ENCODE measurements at regions not wholly inside any gene's neighbourhood (a gene's known extent, or its start where the extent isn't known, plus 50 kb on each side); places are given as distances from the start of the nearest gene placed in this dataset.

DNA sequence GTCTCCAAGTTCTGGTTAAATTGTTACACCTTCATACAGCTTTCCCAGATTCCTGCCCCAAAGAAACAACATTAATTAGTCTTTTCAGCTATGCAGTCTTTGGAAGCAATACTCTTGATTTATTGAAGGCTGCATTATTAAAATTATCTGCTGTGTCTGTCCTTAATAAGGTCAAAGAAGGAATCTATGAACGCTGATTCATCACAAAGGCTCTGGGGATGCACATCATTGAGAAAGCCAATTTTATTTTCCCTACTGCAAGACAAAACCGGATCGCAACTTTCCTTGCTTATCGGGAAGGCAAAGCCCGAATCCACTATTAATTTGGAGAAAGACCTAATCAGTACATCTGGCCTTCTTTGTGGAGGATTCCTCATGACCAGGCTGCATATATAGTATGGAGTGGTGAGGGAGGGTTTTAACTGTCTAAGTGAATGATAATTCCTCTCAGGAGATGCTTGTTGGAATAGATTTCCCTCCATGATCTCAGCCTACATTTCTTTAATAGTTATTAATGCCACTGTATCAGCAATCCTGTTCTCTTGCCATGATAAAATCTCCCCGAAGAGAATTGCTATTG lies 224.6 kb downstream of the PIK3C3 start:
- Histone ChIP-seq H3K9me3 (no peaks in the 10 kb centered on the region), H3K4me1 (no peaks in the 10 kb centered on the region), H3K4me3 (no peak overlapping the region), H3K36me3 (no peaks in the 10 kb centered on the region), H3K27ac (no peak overlapping the region), H3K27me3 (no peaks in the 10 kb centered on the region)
- no peak for TF ChIP-seq EP300 (IDR thresholded peaks at IDR 0.05)
- no peak for TF ChIP-seq POLR2AphosphoS5 (IDR thresholded peaks at IDR 0.05)
- TF ChIP-seq, protein P1, sequence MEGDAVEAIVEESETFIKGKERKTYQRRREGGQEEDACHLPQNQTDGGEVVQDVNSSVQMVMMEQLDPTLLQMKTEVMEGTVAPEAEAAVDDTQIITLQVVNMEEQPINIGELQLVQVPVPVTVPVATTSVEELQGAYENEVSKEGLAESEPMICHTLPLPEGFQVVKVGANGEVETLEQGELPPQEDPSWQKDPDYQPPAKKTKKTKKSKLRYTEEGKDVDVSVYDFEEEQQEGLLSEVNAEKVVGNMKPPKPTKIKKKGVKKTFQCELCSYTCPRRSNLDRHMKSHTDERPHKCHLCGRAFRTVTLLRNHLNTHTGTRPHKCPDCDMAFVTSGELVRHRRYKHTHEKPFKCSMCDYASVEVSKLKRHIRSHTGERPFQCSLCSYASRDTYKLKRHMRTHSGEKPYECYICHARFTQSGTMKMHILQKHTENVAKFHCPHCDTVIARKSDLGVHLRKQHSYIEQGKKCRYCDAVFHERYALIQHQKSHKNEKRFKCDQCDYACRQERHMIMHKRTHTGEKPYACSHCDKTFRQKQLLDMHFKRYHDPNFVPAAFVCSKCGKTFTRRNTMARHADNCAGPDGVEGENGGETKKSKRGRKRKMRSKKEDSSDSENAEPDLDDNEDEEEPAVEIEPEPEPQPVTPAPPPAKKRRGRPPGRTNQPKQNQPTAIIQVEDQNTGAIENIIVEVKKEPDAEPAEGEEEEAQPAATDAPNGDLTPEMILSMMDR (IDR thresholded peaks at IDR 0.05) = no peak
- TF ChIP-seq POLR2A (IDR thresholded peaks at IDR 0.05) = no peak
- no peak for DNase-seq
- WGBS, 2 donors = 91 to 93% methylated on average over 6 of the region's 6 CpGs
- intact Hi-C loops (cut with DNase I) = no loop called here

DNA sequence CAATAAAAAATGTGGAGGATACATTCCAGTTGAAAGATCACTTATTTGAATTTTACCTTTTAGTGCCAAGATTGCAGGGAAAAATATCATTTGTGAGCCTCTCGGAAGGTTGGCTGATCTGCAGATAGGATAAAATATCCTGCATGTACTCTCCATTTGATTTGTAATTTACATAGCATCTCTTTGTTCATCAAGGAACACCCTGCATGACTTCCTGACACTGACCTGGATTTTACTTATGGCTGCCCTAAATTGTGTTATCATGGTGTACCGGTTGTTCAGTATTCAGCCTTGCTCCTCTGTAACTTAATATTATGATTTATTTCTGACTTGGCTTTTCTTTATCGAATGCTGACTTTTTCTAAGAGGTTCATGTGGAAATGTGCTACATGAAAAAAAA lies 226.4 kb downstream of the PIK3C3 start:
- TF ChIP-seq POLR2A (IDR thresholded peaks at IDR 0.05) (no peak), EP300 (IDR thresholded peaks at IDR 0.05) (no peak)
- H3K4me1 ChIP-seq = no peaks in the 10 kb centered on the region
- no peaks in the 10 kb centered on the region for H3K9me3 ChIP-seq
- no peaks in the 10 kb centered on the region for H3K27me3 ChIP-seq
- H3K27ac ChIP-seq = no peak overlapping the region
- no peak overlapping the region for H3K4me3 ChIP-seq
- intact Hi-C loops (cut with DNase I) = no loop called here
- WGBS, 2 donors = 91 to 93% methylated on average over 3 of the region's 3 CpGs
- DNase-seq = no peak
- no peaks in the 10 kb centered on the region for H3K36me3 ChIP-seq

DNA sequence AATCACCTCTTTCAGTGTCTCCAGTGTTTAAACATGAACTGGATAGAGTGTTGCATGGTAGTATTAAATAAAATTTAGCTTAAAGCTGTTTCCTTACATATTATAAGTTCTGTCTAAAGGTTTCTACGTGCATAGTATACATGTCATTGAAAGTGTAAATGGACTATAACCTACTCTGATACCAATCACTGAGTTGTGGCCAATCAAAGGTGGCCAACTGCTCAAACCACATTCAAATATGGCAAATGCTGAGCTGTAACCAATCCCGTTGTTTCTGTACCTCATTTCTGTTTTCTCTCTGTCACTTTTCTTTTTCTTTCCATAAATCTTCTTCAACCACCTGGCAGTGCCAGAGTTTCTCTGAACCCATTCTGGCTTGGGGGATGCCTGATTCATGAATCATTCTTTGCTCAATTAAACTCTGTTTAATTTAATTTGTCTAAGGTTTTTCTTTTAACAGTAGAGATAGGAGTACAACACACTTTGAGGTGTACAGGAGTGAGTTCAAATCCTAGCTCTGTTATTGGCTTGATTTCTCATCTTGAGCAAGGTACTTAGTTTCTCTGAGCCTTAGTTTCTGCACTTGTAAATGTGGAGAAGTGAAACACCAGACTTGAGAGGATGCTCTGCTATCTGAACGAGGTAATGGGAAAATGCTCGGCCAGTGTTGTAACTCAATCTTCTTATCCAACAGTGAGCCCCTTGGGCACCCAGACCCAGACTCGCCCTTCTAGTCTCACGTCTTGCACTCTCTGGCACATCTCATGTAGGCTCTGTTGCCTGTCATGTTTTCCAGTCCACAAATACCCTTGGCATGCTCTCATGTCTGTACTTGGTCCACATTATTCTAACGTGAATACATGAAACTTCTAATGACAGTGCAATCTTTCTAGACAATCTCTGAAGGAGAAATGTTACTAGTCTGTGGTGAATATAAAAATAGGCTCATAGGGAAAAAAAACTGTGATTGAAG lies 228.0 kb downstream of the PIK3C3 start:
- Histone ChIP-seq H3K27ac (no peak overlapping the region), H3K9me3 (no peaks in the 10 kb centered on the region), H3K4me1 (no peaks in the 10 kb centered on the region), H3K36me3 (no peaks in the 10 kb centered on the region), H3K27me3 (no peaks in the 10 kb centered on the region), H3K4me3 (no peak overlapping the region)
- DNase-seq = no peak
- TF ChIP-seq POLR2AphosphoS5 (IDR thresholded peaks at IDR 0.05) = no peak
- TF ChIP-seq POLR2A (IDR thresholded peaks at IDR 0.05) = no peak
- TF ChIP-seq EP300 (IDR thresholded peaks at IDR 0.05) = no peak
- TF ChIP-seq, protein P1 (IDR thresholded peaks at IDR 0.05) = no peak
- 79 to 85% methylated on average over 7 of the region's 7 CpGs for WGBS, 2 donors
- intact Hi-C loops (cut with DNase I) = no loop called here

- H3K4me3 ChIP-seq = no peak overlapping the region
- 66 to 73% methylated on average over 4 of the region's 4 CpGs for WGBS, 2 donors
- H3K36me3 ChIP-seq = no peaks in the 10 kb centered on the region
- no peak for DNase-seq
- no peaks in the 10 kb centered on the region for H3K27me3 ChIP-seq
- TF ChIP-seq, protein P1 (IDR thresholded peaks at IDR 0.05) = no peak
- TF ChIP-seq EP300 (IDR thresholded peaks at IDR 0.05) (no peak), POLR2AphosphoS5 (IDR thresholded peaks at IDR 0.05) (no peak), POLR2A (IDR thresholded peaks at IDR 0.05) (no peak)
- intact Hi-C loops (cut with DNase I) = no loop called here
- H3K4me1 ChIP-seq = no peaks in the 10 kb centered on the region
- no peaks in the 10 kb centered on the region for H3K9me3 ChIP-seq
- no peak overlapping the region for H3K27ac ChIP-seq
These were observed 228.7 kb downstream of the PIK3C3 start for GRCh38 chr18:42183746-42184145.

- Histone ChIP-seq H3K4me1 (no peaks in the 10 kb centered on the region), H3K36me3 (no peaks in the 10 kb centered on the region), H3K9me3 (no peaks in the 10 kb centered on the region), H3K27ac (no peak overlapping the region), H3K27me3 (no peaks in the 10 kb centered on the region), H3K4me3 (no peak overlapping the region)
- DNase-seq = no peak
- no peak for TF ChIP-seq EP300 (IDR thresholded peaks at IDR 0.05)
- TF ChIP-seq POLR2AphosphoS5 (IDR thresholded peaks at IDR 0.05) = no peak
- TF ChIP-seq, protein P1 (IDR thresholded peaks at IDR 0.05) = no peak
- 86 to 87% methylated on average over 15 of the region's 15 CpGs for WGBS, 2 donors
- intact Hi-C loops (cut with DNase I) = no loop called here
These were observed 229.8 kb downstream of the PIK3C3 start for GRCh38 chr18:42184685-42185477.
